ENCODE measurements at regions not wholly inside any gene's neighbourhood (a gene's known extent, or its start where the extent isn't known, plus 50 kb on each side); places are given as distances from the start of the nearest gene placed in this dataset.

- H3K4ac ChIP-seq (ENCODE audit: low read depth, low read length), result no peak overlapping the region
- H3K27me3 ChIP-seq (ENCODE audit: control insufficient read depth, insufficient read depth, low read length), result peaks cover 6% of the 10 kb centered on the region
- no peaks in the 10 kb centered on the region for H3K9me1 ChIP-seq (ENCODE audit: insufficient read depth, low read length)
- H2AK9ac ChIP-seq (replicated peaks; ENCODE audit: low read depth, low read length, poor library complexity), result no peak overlapping the region
- POLR2A ChIA-PET (ENCODE audit: unreplicated experiment), result no interaction called here
- in situ Hi-C loops (cut with MboI; ENCODE audit: low sequenced_read_pairs), result no loop called here
- DNase-seq, result no peak
- no peak overlapping the region for H4K8ac ChIP-seq (ENCODE audit: low read depth in 2 of 2, low read length in 2 of 2)
- no peak overlapping the region for H4K91ac ChIP-seq (ENCODE audit: insufficient read depth, low read depth, low read length)
- no peak overlapping the region for H3K14ac ChIP-seq (replicated peaks; ENCODE audit: low read depth, low read length)
- no peaks in the 10 kb centered on the region for H3K4me1 ChIP-seq (ENCODE audit: control insufficient read depth, insufficient read depth, low read length)
- dilution Hi-C loops (cut with HindIII; ENCODE audit: low sequenced_read_pairs, unreplicated experiment), result no loop called here
- H3K9ac ChIP-seq (ENCODE audit: low read depth, low read length), result no peak overlapping the region
- H2BK15ac ChIP-seq (ENCODE audit: low read depth, low read length), result no peak overlapping the region
- H3K56ac ChIP-seq (ENCODE audit: extremely low read depth, insufficient read depth, low read length), result no peak overlapping the region
- no peaks in the 10 kb centered on the region for H3K36me3 ChIP-seq (ENCODE audit: control insufficient read depth, insufficient read depth, low read length)
- peak; percentile 78 for TF ChIP-seq MAFK (IDR thresholded peaks at IDR 0.05; ENCODE audit: low read depth, low read length)
- no peak for TF ChIP-seq BHLHE40 (IDR thresholded peaks at IDR 0.05; ENCODE audit: low read depth, low read length)
- no peak for TF ChIP-seq CHD1 (IDR thresholded peaks at IDR 0.05; ENCODE audit: low read depth, low read length)
- no peaks in the 10 kb centered on the region; the same call in 1 of the 2 replicates for H3K9me3 ChIP-seq (ENCODE audit: control insufficient read depth, insufficient read depth, low read length)
- H4K5ac ChIP-seq (ENCODE audit: low read depth, low read length), result no peak overlapping the region
- intact Hi-C loops (cut with micrococcal nuclease), result no loop called here
- H3K4me2 ChIP-seq (ENCODE audit: low read depth, low read length), result no peak overlapping the region
- H3K18ac ChIP-seq (ENCODE audit: low read depth, low read length), result no peak overlapping the region
- no peak overlapping the region for H2BK5ac ChIP-seq (ENCODE audit: low read depth, low read length, poor library complexity, severe bottlenecking)
- no peak overlapping the region for H2BK20ac ChIP-seq (ENCODE audit: low read depth, low read length)
- no peaks in the 10 kb centered on the region for H3K79me1 ChIP-seq (ENCODE audit: low read depth in 1 of 2, low read length in 2 of 2)
- H4K20me1 ChIP-seq (ENCODE audit: insufficient read depth, low read length), result no peaks in the 10 kb centered on the region
- no peak overlapping the region for H2AK5ac ChIP-seq (ENCODE audit: low read depth, low read length)
- ATAC-seq (ENCODE audit: low read depth), result no peak
- no peak overlapping the region for H3K27ac ChIP-seq (ENCODE audit: insufficient read depth, low read length)
- no TSS peak for BruUV-seq (replicated peaks)
- no peak overlapping the region for H2BK120ac ChIP-seq (ENCODE audit: low read depth, low read length)
- H3K4me3 ChIP-seq (ENCODE audit: insufficient read depth, low read depth, low read length), result no peak overlapping the region
- CTCF ChIA-PET, result interaction anchor here (0.6 kb wide), 1 partner anchor 187 kb away, joined by 3 read pairs; no protein-coding TSS in a partner anchor
- no peak overlapping the region for H3K23ac ChIP-seq (ENCODE audit: low read depth, low read length)
- H2AFZ ChIP-seq (replicated peaks; ENCODE audit: low read length, poor library complexity), result no peak overlapping the region
- no CpG with 5 or more reads among the region's 1 CpG for WGBS, 2 experiments (ENCODE audit: extremely low coverage in 2 of 2, insufficient read length in 1 of 2)
Measured at GRCh38 chr13:50552424-50552966, 291.0 kb downstream of the DLEU7 start.
